ENCODE measurements at regions not wholly inside any gene's neighbourhood (a gene's known extent, or its start where the extent isn't known, plus 50 kb on each side); places are given as distances from the start of the nearest gene placed in this dataset.

DNA sequence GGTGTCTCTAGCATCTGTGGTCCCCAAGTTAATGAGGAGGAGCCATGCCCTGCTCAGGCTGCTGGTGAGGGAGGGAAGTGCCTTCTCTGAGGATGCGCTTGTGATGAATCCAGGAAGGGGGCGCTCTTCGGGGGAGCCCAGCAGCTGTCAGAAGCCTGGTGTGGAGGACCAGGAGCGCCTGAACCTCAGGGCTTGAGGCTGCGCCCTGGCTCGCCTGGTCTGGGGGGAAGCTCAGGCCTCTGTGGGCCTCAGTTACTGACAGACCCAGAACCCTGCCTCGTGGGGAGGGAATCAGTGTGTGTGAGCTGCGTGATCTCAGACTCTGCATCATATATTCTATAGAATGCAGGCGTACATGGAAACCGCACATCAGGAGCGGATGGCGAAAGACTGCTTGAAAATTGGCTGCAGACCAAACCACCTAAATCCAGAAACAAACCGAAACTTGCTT lies 126.1 kb downstream of the SEC14L1 start:
- DNase-seq (ENCODE audit: low read depth in 3 of 3): no peak

DNA sequence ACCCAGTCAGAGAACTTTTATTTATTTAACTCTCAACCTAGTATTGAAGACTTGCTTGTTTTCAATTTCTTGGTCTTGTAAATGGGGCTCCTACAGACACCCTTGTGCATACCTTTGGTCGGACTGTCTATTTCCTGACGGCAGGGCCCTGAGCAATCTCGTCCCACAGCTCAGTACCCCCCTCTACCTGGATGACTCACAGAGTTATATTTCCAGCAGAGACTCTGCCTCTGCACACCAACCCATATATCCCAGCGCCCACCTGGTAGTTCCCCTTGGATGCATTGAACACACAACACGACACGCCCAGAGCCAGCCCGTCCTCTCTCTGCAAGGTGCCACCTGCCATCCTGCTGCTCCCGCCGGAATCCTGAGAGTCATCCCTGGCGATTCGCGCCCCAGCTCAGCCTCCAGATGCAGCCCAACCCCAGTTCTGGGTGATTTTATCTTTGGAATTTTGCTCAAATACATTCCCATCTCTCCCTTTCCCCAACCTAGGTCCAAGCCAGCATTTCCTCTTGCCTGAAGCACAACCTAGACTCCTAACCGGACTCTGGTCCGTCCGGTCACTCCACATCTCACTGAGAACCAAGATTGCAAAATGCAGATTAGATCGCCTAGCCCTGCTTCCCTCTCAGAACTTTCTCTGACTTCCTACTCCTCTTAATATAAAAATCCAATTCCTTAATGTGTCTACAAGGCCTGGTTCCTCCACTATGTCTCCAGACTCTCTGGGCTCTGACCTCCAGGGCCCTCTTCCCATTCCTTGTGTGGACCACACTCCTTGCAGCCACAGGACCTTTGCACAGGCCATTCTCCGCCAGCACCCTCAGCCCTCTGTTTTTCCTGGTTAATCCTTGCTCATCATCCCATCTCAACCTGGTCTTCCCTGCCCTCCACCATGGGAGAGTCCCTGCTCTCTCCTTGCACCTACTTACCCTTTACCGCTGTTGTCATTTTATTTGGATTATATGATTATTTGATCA lies 129.2 kb downstream of the SEC14L1 start:
- no peak for DNase-seq (ENCODE audit: low read depth in 3 of 3)

DNA sequence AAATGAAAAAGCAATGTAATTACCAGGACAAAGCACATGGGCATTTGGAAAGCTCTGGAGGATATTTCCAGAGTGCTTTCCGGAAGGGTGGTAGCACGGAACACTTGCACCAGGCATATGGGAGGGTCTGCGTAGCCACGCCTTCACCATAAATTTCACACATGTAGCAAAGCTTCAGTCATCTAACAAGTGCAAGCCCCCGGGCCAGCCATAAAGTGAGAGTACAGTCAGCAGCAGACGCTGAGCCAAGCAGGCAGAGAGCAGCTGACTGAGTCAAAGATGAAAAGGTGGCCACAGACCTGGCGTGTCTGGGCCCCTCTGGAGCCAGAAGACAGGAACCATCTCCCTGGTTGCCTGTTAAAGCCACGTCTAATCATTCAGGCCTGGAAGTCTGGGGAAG lies 130.6 kb downstream of the SEC14L1 start:
- no peak for DNase-seq (ENCODE audit: low read depth in 3 of 3)

DNA sequence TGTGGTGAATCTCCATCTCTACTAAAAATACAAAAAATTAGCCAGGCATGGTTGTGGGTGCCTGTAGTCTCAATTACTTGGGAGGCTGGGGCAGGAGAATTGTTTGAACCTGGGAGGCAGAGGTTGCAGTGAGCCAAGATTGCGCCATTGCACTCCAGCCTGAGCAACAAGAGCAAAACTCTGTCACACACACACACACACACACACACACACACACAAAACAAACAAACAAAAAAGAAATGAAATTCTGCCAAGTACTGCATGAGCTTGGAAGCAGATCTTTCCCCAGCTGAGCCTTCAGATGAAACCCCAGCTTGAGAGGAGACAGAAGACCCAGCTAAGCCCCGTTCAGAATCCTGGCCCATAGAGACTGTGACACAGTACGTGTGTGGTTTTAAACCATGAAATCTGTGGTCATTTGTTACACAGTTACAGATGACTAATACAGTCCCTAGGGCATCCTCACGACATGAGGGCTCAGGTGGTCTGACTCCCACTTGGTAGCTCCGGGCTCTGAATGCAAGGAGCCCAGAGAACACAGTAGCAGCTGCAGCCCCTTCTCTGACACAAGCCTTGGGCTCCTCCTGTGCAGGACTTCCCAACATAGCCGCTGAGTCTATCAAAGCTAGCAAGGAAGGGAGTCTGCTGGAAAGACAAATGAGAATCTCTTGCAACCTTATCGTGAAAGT lies 132.8 kb downstream of the SEC14L1 start:
- no peak for DNase-seq (ENCODE audit: low read depth in 3 of 3)

DNA sequence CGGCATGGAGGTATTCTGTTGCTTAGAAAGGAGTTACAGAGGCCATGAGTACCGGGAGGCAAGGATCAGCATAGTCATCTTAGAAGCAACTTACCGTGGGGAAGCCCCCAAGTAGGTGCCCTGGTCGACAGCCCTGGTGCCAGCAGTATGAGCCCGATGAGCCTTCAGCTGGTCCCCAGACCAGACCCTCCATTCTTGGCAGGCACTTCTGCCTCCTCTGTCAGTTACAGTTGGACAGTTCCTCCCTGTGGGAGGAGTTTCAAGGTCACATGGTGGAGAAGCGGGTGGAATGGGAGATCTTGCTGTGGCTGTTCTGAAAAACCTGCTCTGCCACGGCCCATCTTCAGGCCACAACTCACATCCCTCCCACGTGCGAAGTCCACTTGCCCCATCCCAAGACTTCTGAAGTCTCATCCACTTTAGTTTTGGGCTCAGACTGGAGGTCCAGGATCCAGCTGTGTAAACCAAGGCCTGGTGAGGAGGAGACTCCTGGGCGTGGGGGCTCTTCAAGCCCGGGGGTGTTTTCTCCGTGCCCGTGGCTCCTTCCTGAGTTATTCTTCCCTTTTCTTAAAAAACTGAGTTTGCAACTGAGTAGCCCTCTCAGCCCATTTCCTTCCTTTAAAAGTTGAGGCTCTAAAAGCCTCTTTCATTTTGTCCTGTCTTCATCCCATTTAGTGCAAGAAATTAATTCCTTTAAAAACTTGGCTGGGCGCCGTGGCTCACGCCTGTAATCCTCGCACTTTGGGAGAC lies 133.5 kb downstream of the SEC14L1 start:
- no peak for DNase-seq (ENCODE audit: low read depth in 3 of 3)

DNA sequence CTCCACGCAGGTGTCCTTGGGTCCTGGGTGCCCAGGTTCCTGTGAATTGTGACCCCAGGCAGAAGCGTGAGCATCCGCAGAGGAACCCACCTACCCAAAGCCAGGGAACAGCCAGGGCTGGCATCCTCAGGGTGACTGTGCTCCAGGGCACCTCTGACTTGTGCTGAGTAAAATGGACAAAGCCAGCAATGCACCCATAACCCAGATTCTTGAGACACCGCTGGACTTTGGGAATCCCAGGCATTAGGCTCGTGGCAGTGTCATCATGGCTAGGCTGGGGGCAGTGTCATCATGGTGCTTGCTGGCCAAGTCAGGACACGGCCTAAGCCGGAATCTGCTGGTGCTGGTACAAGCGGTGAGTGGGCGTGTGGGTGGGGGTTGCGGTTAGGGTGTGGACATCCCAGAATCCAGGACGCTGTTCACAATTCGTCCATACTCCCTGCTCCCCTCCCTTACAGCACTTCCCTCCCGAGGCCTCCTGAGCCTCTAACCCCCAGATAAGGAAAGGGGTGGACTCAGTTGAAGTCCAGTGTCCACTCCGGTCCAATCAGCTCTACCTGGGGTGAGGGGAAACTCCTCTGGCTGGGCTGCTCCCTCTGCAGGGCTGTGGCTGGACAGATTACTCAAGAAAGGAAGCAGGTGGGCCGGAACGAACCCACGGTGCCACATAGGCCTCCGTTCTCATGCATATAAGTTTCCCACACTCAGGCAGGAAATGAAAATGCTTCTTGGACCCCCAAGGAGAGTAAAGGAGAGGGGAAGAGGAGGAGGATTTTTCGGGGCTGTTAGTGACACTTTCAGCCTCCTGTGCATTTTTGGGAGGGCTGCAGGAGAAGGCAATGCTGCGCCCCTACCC lies 138.9 kb downstream of the SEC14L1 start:
- DNase-seq (ENCODE audit: low read depth in 3 of 3): no peak

DNA sequence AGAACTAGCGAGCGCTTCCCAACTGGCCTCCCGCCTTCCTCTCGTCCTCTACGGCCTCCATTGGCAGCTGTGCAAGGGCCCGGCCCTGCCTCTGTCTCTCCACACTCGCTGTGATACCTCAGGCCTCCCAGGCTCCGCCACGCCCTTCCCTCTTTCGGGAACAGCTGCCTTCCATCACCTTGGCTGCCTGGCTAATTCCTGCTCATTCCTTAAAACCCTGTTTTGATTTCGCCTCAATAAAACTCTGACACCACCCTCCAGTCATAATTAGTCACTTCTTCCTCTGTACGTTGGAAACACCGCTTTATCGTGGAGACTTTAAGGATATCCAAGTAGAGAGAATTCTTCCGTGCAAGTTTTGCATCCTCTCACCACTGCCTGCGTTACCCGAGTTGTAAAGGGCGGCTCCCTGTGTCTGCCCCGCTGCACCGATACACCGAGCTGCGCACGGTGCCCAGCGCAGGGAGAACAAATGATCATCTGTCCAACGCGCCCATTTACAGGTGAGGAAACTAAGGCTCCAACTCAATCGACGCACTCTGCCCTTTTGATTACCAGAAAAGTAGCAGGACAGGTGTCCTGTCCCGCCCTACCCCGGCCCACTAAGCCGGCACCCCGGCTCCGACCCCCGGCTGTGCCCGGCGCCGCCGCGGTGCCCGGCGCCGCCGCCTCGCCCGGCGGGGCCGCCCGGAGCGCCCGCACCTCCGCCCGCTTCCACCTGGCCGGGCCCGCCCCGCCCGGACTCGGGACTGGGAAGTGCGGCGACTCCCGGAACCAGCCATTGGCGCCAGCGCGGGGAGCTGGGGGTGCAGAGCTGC lies 139.7 kb downstream of the SEC14L1 start:
- DNase-seq (ENCODE audit: low read depth in 3 of 3): no peak

DNA sequence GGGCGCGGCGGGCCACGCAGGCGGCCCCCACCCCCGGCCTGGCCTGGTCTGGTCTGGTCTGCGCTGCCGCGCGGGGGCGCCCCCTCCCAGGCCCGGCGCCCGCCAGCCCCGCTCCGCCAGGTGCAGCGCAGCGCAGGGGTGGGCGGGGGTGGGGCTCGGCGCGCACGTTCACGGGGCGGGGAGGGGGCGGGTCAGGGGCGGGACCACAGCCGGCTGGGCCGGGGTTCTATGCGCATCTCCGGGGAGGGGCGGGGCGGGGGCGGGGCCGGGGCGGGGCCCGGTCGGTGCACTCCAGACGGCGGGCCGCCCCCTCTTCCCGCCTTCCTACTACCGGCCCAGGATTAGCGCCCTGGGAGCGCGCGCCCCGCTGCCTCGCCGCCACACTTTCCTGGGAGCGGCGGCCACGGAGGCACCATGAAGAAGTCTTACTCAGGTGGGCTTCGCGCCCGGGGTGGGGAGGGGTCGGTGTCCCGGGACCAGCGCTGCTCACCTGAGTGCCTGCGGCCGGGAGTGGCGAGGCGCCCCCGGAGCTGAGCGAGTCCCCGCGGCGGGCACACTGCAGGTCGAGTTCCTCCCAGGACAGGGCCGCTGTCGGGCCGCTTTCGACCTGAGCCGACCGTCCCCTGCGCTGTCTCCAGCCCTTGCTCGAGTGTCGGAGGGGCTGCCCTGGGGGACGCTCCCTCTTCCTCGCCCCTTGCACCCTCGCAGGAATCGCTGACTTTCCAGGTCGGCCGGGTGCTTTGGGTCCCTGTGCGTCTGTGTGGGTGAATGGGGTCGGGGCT lies 140.5 kb downstream of the SEC14L1 start:
- peak; percentile 41 to 50 (median 49) for DNase-seq (ENCODE audit: low read depth in 3 of 3)

DNA sequence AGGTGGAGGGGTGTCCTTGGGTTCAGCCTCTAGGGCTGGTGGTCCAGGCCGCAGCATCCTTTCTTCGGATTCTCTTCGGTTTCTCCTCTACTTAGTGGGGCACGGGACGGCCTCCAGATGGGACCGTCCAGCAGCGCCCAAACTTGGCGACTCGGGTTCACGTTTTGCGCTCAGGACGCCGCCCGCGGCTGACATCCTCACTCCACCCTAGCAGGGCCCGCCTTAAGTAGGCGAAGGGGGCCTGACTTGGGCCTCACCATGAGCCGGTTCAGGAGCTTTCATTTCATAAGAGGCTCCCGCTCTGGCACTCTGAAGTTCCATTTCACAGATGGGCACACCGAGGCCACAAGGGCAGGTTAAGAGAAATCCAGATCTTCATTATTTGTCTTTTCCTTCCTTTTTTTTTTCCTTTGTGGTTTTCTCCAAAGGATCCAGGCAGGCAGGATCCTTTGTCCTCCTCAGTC lies 141.2 kb downstream of the SEC14L1 start:
- DNase-seq (ENCODE audit: low read depth in 3 of 3): no peak

DNA sequence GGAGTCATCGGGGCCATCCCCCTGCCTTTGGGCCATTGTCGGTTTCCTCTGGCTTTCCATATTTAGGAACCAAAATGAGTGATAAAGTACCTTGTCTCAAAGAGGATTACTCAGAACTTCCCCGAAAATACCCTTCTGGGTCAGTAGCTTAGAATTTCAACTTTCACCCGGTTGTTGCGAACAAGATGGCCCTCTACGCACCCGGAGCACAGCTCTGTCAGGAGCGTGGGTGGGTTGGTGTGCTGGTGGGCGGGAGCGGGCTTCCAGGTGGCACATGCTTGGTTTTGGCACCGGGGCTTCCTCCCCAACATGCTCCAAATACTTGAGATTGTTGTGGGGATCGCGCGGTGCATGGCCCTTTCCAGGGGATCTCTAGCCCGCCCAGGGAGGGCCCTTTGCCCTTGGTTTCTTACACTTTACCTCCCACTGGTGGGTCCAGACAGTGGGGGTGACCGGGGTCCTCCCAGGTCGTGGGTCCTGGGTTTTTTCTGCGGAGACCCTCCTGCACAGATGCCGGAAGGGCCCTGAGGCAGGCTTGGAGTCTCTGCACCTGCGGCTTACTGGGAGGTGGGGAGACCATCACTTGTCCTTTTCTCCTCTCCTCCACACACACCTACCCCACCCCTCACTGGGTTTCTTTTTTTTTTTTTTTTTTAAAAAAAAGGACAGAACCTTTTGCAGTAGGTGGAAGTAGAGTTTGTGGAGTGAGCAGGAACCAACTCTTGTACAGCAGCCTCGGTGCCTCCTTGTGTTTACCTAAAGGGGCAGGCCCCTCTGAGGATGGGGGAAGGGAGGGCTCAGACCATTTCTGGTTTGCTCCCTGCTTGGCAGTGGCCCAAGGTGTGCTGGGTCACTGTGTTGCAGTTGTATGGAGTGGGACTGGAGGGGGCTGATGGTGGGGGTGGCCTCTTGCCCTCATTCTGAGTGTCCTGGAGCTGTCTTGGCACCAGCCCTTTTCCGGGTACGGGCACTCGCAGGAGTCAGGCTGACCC lies 142.1 kb downstream of the SEC14L1 start:
- DNase-seq (ENCODE audit: low read depth in 3 of 3): no peak

DNA sequence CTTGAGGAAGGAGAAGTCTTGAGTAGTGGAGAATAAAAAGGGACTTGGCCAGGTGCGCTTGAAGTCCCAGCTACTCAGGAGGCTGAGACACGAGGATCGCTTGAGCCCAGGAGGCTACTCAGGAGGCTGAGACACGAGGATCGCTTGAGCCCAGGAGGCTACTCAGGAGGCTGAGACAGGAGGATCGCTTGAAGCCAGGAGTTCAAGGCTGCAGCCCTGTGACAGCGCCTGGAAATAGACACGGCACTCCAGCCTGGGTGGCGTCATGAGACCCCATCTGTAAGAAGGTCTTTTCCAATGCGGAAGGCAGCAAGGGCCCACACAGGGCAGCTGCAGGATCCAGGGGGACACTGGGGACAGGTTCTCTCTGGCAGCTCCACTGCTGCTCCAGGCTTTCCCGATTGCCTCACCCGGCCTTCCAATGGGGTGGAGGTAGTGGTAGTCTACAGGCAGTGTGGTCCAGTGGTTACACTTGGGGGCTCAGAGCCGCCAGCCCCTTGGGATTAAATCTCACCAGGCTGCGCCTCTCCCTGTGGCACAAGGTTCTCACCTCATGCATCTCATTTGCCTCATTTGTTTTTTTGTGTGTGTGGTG lies 143.4 kb downstream of the SEC14L1 start:
- no peak for DNase-seq (ENCODE audit: low read depth in 3 of 3)

DNA sequence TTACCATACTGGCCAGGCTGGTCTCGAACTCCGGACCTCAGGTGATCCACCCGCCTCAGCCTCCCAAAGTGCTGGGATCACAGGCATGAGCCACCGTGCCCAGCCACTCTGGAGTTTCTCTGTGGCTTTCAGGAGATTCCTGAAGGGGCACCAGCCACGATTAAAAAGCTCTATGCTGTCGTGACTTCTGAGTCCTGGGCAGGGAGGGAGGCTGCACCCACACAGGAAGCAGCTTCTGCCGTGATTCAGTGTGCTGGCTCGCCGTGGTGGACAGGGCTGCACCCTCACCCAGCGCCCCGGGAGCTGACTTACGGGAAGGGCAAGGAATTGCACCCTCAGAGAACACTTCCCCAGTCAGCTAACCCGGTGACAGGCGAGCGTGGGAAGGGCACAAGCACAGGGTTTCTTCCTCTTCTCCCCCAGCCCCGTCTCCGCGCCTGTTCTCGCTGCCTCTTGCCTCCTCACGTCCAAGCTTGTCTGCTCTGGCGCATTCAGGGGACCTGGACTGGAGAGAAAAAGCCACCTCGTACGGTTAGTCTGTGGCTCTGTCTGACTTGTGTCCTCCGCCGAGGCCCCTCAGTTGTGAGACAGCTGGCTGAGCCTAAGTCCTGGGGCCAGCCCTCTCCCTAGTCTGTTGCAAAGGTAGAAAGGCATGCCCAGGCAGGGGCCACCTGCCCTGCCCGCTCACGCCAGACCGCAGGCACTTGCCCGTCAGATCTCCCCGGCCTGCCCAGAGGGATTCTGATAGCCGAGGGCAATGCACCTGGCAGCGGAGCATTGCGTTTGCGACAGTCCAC lies 145.0 kb downstream of the SEC14L1 start:
- DNase-seq (ENCODE audit: low read depth in 3 of 3): no peak

DNA sequence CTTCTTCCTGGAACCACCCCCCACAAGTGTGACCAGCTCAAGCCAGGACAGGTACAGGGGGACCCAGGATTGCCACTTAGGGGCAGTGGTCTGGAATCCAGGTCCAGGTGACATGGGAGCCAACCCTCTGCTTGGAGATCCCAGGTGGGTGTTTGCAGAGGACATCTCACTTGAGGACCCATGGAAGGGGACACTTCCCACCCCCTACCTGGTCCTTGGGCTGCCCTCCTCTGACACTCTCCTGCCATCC lies 145.5 kb downstream of the SEC14L1 start:
- DNase-seq (ENCODE audit: low read depth in 3 of 3): no peak

DNA sequence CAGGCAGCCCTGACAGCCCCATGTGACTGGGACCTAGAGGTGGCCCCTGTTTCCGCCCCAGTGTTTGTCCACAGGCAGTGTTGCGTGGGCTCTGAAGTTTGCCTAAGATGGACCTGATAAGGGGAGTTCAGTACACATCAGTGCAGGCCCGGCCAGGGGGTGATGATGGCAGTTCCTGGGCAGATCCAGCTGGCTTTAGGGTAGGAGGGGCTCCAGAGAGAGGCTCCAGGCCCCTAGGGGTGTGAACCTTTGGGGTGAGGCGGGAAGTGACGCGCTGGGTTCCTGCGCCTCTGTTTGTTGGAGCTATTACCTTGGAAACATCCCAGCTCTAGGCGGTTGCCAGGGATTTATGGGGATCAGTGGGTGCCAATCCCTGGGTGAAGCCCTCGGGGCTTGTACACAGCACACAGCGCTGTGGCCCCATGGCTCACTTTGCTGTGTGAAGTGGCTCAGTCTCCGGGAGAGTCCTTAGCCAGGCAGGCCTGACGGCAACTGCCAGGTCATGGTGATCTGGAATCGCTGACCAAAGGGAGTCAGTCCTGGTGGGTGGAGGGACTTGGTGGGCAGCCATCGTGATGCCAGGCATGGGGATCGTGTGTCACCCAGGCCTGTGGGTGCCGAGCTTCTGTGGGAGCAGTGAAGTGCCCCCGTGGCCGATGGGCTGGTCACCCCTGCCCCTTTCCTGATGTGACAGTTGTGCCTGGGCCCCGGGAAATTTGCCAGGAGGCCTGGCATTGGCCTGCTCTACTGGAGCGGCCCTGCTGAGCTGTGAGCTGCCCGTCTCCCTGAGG lies 146.1 kb downstream of the SEC14L1 start:
- no peak for DNase-seq (ENCODE audit: low read depth in 3 of 3)

DNA sequence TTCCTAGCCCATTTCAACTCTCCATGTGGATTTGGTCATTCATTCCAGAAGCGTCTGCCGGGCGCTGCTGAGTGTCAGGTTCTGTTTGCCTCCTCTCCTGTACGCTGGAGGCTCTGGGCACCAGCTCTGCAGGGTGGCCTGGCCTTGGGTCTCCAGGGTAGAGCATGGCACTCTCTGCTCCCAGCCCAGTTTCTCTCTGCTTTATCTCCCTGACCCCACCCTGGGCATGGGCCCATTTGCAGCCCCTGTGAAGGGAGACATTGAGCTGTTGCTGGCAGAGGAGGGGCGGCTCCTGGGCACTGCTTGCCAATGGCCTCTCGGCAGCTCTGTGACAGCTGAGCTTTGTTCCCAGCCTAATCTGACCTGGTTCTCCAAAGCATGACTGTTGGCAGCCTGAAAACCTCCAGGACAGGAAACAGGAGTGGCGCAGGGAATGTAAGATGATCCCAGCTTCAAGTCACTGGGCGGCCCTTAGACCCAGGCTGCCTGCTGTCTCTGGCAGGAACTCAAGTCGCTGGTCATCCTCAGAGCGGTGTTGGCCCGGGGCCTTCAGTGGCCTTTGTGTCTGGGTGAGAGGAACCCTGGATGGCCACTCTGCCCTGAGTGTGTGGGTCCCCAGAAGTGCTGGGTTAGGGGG lies 146.8 kb downstream of the SEC14L1 start:
- DNase-seq (ENCODE audit: low read depth in 3 of 3): no peak

DNA sequence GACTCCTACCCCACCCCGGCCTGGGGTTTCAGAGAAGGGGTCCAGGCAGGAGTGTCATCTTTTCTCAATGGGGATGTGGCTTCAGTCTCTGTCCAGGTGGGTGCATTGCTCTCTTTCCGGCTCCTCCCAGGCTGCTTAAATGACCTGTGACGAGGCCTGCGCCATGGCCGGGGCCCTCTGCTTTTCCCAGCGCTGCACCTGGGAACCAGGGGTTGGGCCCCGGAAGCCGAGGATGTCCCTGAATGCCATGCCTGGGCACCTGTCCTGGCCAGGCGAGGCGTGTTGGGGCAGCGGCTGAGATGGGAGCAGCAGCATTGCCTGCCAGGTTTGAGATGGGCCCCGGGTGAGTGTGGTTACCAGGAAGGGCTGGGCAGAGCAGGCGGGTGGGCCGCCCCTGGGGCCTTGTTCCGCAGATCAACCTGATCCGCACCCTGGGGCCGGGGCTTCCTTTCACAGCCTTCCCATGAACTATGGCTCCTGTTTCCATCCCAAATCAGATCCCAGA lies 147.4 kb downstream of the SEC14L1 start:
- DNase-seq (ENCODE audit: low read depth in 3 of 3): no peak
